GM18499 (cell line): ENCODE measurements at regions not wholly inside any gene's neighbourhood (a gene's known extent, or its start where the extent isn't known, plus 50 kb on each side); places are given as distances from the start of the nearest gene placed in this dataset.

ENCODE experiments used
- ATAC-seq: cut with Tn5 transposase; IDR thresholded peaks from one replicate; pipeline ENCODE4 v1.9.1; 2021; ENCODE audit warnings: moderate number of reproducible peaks; ENCODE audit not compliant: insufficient read depth, unreplicated experiment

DNA sequence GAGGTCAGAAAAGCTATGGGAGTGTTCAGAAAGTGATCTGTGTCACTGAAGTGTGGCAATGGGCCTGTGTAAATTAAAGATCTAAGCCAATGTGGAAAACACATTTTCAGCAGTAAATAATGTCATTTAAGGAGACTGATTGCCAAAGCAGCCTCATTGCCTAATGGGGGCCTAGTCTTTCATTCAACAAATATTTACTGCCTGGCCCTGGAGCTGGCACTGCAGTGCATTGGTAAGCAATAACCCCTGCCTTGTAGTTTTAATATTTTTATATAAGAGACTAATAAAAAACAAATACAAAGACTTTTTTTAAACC is 326.6 kb downstream of the BTG1 start:
- ATAC-seq, result no peak

GRCh38 chr12:91818227-91819131 is 327.2 kb downstream of the BTG1 start:
- ATAC-seq, result no peak

DNA sequence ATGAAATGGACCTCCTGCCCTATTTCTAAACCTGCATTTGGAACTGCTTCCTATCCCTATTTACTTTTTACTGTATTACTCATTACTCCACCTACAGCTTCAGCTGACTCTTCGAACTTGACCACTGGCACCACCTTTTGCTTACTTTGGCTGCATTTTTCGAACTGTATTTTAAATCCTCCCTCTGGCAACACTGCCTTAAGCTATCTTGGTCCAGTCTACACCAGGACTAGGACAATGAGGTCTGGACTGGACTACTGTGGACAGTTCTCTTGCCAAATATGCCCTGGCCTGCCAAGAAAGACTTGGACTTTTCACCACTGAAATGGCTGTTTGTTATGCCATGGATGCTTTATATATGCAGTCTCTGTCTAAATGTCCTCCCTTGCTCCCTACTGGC is 328.1 kb downstream of the BTG1 start:
- no peak for ATAC-seq

DNA sequence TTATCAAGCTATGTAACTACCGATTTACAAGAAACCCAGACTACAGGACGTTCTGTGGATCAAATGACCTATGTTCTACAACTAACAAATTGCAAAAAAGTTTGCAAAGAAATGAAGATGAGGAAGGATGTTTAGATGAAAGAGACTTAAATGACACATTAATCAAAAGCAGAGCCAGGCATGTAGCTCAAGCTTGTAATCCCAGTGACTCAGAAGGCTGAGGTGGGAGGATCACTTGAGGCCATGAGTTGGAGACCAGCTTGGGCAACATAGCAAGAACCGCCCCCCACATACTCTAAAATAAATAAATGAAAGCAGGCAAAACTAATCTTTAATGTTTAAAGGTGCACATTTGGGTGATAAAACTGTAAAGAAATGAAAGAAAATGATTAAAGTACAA is 331.9 kb downstream of the BTG1 start:
- ATAC-seq, result no peak

- ATAC-seq, result no peak
Observed at GRCh38 chr12:91811481-91812287, 334.0 kb downstream of the BTG1 start.

DNA sequence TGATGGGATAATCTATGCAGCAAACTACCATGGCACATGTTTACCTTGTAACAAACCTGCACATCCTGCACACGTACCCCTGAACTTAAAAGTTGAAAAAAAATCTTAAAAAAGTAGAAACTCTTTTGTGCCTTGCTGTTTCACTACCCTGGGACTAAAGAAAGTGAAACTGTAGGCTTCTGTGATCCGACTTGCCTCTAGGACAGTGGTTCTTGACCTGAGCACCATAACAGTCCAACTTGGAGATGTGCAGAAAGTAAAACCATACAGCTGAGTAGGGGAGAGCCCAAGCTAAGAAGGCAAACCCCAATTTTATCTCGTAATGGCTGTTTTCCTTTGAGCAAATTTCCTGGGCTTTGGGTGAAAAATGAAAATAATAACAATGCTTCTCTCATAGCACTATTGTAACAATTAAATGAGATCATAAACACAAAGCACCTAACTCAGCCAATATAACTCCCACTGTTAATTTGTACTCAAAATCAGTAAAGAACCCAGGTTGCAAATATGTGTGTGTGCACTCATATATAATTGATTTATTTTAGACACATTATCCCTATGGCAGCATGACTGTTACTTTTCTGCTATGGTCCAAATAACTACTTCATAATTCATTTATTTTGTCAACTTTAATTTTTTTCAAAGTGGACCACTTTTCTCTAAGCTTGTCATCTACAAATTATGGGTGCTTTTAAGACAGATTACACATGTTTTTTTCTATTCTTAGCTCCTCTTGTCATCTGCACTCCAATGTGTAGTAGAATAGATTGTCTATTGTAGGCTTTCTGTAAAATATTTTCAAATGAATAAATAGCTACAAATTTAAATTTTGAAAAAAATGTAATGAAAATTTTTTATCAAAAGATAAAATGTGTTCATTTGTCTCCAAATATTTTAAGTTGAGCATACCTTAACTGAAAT is 334.9 kb downstream of the BTG1 start:
- ATAC-seq, result no peak

DNA sequence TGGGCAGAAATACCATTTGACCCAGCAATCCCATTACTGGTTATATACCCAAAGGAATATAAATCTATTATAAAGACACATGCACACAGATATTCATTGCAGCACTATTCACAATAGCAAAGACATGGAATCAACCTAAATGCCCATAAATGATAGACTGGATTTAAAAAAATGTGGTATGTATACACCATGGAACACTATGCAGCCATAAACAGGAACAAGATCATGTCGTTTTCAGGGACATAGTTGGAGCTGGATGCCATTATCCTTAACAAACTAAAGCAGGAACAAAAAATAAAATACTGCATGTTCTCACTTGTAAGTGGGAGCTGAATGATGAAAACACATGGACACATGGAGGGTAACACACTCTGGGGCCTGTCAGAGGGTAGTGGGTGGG is 335.6 kb downstream of the BTG1 start:
- no peak for ATAC-seq

GRCh38 chr12:91805031-91805430 is 340.6 kb downstream of the BTG1 start:
- no peak for ATAC-seq

DNA sequence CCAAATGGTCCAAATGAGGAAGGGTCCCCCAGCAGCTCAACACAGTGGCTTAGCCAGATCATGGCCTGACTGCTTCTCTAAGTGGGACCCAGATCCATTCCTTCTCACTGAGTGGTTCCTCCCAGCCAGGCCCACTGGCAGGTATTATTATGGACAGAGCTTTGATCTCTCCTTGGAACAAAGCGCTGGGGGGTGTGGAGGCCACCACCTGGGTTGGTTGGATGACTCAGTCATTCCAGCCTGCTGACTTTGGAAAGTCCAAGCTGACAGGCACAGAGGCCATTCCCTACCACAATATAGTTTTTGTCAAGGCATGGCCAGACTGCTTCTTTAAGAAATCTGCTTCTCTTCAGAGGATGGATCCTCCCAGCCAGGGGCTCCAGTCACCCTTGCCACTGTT is 341.1 kb downstream of the BTG1 start:
- ATAC-seq, result no peak

DNA sequence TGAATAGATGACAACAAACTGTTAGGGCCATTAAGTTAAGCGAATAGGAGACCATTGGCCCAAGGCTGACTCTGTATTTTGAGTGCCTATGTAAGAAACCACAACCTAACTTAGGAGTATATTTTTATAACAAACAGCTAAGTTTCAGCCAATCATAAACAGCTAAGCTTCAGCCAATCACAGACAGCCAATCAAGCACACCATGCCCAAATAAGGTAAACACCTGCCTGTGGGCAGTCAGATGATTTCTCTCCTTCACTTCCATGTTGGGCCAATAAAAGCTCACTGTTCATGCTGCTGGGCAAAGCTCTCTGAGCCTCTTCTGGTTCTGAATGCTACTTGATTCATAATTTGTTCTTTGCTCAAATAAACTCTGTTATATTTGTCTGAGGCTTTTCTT is 344.6 kb downstream of the BTG1 start:
- no peak for ATAC-seq

DNA sequence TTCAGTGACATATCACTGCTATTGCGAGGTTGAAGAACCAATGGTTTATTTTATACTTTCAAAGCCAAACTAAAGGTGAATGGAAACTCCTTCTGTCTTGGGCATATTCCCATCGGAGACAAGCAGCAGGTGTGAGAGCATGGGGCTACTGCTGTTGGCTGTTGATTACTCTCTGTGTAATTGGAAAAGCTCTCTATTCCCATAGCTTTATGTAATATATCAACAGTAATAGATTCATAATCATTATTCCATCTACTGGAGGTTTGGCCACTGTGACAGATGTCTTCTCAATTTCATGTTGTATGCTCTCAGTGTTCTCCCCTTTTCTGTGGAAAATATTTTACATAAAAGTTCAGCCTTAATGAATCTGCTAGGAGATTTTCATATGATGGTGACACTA is 352.0 kb downstream of the BTG1 start:
- ATAC-seq, result no peak

GRCh38 chr12:91792597-91792996 is 353.0 kb downstream of the BTG1 start:
- no peak for ATAC-seq

DNA sequence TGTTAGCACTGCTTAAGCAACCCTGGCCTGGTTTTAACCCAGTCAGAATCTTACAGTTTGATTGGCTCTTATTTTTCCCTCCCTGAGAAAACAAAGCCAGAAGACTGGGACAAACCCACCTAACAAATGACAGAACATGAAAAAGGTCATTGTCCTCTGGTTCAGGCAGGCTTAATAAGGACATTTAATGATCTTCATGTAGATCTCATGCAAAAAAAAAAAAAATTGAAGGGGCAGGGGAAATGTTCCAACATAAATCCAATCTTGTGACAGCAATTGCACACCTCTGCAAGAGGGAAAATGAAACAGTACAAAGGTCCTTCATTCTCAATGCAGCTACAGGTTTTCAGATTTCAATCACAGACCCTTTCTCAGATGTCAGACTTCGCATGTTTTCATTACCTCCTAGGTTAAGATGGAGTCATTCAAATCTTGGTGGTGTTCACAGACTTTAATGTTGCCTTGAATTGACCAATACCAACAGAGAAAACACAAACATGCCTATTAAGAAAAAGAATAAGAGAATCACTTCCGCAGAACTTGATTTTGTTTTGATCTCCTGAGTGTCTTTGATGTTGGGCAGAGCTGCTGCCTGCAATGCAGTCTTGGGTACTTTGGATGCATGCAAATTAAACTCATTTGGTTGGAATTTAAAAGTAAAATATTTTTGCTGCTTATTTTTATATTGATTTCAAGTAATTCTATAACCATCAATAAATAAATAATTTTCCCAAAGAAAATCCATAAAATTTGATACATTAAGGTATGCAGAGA is 359.0 kb downstream of the BTG1 start:
- no peak for ATAC-seq

GRCh38 chr12:91785655-91786498 is 359.8 kb downstream of the BTG1 start:
- ATAC-seq, result no peak

DNA sequence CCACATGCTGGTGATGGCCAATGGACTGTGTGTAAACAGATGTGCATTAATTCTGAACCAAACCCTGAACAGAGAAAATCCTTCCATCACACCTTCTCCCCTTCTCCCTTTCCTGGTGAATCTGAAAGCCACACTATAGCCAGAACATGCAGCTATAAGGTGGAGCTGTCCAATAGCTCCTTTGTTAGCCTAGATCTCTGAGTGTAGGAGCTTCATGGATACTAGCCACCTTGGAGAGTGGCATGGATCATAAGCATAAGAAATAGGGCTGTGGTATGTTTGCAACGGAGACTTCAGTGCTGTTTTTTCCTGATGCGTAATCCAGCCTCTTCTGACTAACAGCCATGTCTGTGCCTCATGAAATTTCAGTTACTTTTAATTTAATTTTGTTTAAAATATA is 364.5 kb downstream of the BTG1 start:
- ATAC-seq, result no peak

GRCh38 chr12:91778938-91779400 is 366.7 kb downstream of the BTG1 start:
- ATAC-seq, result peak; percentile 98

DNA sequence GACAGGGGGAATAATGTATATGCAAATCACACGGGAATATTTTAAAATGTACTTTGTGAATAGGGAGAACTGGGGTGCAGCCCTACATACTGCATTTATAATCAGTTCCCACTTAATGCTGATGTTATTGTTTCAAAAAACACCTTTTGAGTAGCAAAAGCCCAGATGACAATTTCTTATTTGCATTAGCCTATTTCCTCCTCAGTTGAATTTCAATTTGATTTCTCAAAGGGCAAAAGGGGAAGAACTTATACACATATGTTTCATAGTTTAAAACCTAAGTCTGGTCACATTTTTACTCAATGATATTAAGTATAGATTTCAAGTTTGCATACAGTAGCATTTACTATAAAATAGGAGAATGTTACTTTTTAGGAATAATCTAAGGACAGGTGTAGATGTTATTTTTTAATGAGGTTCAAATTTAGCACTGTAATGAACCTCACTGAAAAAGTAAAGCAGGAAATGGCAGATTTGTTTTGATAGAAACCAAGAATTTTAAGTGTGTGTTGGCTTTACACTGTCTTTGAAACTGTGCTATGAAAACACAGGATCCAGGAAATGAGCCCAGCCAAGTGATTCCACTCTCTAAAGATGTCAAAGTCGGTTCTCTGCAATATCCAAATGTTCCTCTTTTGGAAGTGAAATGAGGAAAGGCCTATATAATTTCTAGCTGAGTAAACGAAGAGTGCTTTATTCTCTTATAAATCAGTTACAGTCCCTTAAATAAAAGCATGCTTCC is 367.4 kb downstream of the BTG1 start:
- no peak for ATAC-seq

DNA sequence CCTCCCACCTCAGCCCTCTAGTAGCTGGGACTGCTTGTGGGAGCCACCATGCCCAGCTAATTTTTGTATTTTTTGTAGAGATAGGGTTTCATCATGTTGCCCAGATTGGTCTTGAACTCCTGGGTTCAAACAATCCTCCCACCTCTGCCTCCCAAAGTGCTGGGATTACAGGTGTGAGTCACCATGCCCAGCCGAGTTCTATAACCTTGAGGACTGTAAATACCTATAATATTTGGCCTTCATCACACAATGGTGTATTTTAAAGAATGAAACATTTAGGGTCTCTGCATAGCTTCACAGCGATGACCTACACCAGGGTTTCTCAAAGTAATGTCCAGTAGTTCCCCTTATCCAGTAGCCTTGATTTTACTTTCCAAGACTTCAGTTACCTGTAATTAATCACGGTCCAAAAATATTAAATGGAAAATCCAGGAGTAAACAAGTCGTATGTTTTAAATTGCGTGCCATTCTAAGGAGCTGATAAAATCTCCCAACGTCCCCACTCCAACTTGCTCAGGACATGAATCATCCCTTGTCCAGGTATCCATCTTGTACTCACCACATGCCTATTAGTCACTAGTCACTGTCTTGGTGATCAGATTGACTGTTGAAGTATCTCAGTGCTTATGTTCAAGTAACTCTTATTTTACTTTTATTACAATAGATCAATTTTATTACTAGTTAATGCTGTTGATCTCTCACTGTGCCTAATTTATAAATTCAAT is 368.2 kb downstream of the BTG1 start:
- ATAC-seq, result no peak
